HS-5 (cell line): ENCODE measurements at regions not wholly inside any gene's neighbourhood (a gene's known extent, or its start where the extent isn't known, plus 50 kb on each side); places are given as distances from the start of the nearest gene placed in this dataset.

ENCODE experiments used
- DNase-seq: peaks from one replicate; pipeline ENCODE4 v3.0.0-alpha.2; 2012; ENCODE audit warnings: low read depth

DNA sequence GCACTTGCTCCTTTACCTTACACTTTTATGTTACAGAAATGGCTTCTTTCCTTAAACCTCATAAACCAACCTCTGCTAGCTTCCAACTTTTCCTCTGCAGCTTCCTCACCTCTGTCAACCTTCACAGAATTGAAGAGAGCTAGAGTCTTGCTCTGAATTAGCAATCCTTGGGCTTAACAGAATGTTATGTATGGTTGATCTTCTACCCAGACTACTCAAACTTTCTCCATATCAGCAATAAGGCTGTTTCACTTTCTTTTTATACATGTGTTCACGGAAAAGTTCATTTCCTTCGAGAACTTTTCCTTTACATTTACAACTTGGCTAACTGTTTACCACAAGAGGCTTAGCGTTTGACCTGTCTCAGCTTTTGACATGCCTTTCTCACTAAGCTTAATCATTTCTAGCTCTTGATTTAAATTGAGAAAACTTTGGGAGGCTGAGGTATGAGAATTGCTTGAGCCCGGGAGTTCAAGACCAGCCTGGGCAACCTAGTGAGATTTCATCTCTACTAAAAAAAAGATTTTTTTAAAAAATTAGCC is 207.3 kb downstream of the BMP7 start:
- no peak for DNase-seq

DNA sequence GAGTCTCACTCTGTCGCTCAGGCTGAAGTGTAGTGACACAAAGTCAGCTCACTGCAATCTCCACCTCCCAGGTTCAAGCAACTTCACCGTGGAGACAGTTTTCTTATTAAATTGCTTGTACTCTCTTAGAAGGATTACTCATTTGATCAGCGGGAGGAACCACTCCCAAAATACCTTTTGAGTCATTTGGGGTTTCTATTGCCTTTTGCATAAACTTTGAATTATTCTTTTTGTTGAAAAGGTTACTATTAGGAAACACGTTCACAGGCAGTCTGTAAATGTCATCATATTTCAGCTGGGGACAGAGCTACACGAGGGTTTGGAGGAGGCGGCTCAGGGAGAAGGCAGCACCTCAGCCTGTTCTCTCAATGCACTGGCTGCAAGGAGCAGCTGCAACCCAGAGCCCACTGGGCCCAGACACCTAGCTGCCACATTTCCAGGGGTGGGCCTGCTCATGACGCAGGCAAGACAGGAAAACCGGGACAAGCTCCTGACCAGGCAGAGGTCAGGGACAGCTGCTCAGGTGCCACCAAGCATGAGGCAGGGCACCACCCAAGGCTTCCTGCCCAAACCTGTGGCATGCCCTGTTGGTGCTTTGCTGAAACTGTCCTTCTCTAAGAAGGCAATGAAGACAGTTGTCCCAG is 205.9 kb downstream of the BMP7 start:
- DNase-seq: no peak

DNA sequence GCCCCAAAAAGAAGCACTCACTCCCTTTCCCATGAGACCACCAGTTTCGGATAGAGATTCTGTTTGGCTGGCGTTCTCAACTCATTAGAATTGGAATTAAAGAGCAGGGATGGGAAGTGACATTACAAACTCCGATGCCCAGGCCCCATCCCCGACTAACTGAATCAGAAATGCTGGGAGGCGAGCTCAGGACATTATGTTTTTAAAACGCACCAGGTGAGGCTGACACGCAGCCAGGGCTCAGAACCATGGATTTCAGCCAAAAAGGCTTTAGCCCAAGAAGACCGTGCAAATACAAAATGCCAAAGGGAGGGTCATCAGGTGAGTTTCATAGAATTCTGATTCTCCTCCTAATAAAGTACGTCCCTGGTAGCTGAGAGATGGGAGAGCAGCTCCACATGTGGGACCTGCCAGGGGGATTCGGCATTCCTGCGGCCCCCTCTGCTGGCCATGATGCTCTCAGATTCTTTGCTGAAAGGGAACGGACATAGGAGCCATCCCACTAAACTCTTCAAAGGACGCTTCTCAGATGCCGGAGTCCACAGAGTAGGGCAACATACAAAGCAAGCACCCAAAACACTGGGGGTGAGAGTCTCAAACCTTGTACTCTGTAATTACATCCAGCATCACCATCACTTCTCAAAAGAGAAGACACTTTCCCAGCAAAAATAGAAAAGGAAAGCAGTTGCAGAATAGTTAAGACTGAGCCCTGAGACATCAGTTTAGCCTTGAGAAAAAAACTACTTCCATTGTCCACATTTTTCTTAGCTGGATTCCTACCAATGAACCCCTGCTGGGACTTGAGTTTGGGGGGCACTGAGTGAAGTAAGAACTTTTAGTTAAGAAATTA is 205.2 kb downstream of the BMP7 start:
- DNase-seq: no peak

DNA sequence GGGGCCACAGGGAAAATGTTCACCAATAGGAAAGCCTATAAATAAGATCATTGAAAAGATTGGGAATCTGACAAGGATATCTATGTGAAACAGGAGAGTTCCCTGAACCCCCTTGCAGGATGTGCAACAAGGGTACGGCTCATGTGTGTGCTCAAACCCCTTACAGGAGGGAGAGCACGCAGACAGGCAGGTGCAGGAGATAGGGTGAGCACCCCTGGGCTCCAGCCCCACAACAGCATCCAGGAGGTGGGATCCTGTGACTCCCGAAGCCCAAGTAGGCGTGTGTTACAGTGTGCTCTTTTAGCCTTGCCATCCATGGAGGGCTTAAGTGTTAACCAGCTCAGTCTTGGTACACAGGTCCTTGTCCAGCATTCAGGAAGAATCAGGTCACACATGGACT is 204.2 kb downstream of the BMP7 start:
- no peak for DNase-seq

DNA sequence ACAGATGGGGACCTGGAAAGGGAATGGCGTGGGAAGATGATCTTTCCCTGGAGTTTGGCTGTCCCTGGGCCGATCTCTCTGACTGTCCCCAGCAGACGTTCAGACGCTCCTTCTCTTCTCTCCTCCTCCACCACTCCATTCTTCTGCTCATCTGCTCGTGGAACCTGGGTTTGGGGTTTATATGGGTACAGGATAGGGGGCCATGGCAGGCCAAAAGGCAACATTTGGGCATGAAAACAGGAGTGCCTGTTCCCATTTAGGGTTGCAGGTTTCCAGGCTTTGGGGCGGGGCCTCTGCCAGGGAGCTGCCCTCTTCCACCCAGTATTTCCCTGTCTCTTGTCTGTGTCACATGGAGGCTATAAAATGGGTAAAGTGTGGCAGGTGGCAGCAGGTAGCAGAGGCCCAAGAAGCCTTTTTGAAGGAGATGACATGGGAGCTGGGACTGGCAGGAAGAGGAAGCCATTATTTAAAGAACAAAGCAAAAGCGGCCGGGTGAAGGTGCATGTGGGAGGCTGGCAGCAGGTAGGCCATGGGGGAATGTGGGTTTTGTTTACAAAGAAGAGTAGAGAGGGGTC is 203.7 kb downstream of the BMP7 start:
- no peak for DNase-seq

DNA sequence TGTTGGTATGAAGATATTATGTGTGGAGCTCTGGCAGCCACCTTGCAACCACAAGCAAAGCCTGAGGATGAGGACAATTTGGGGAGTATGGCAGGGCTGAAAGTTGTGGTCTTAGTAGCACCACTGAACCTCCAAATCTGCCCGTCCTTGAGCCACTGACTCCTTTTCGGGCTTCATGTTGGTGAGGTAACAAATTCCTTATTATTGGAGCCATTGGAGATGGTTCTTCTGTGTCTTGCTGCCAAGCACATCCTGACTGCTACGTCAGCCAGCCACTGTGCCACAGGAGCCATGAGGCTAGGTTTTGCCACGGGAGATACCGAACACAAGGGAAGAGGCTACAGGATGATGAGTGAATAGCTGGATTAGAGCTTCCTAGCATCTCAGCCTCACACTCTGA is 201.6 kb downstream of the BMP7 start:
- no peak for DNase-seq

DNA sequence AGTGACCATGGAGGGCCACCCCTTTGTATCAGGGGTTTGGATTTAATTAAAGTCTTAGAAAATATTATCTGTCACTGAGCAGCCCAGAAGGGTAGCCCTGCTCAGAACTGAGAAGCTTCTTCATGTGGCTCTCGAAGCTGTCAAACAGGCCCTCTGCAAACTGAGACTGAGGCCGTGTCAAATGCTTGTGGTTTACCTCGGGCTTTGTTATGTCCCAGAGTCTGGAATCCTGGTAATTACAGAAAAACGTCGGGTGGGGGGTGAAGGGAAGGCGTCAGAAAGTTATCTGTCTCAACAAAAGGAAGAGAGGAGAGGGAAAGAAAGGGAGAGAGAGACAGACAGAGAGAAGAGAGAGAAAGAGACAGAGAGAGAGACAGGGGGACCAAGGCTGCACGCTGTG is 200.8 kb downstream of the BMP7 start:
- no peak for DNase-seq

DNA sequence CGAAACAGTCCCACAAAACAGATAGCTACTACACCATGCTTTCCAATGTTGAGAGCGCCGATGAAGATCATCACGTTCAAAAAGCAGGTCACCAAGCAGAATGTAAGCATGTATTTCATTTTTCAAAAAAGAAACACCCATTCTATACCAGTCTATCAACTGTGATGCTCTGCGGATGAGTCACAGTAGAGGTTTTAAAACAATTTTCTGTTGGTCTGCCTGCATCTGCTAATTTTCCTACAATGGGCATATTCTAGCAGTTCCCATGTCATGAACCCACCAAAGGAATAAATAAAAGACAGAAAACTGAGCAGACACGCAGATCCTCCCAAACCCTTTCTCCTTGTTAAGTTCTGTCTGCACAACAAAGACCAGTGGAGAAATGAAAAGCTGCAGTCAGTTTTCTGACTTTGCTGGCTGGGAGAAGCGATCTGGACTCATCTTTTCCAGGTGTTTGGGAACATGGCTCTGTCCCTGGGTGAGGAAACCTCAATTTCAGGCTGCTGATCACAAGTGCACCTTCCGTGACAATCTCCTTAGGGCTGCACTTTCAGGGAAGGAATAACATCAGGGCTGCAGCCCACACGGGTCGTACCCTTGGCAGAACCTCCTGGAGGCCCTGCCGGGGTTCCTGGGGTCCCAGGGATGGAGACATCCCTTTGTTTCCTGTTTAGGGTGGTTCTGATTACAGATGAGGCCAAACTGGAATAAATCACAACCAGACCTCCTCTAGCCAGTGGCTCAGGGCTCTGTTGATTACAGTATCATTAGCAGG is 200.1 kb downstream of the BMP7 start:
- no peak for DNase-seq

DNA sequence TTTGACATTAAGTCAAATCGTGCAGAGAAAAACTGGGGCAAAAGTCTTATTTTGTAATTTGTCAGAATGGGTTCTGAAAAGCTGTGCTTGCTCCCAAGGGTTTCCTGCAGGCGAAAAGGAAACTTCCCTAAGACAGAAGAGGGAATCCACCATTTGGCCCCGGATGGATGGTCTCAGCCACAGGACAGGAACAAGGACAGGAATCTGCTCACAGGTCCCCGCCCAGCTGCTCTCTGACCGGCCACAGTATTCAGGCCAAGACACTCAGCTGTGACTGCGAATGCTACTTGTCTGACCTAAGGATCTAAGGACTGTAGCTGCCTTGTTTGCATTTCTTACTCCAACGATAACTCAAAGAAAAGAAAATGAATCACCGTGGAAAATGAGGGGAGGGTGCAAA is 197.0 kb downstream of the BMP7 start:
- no peak for DNase-seq

DNA sequence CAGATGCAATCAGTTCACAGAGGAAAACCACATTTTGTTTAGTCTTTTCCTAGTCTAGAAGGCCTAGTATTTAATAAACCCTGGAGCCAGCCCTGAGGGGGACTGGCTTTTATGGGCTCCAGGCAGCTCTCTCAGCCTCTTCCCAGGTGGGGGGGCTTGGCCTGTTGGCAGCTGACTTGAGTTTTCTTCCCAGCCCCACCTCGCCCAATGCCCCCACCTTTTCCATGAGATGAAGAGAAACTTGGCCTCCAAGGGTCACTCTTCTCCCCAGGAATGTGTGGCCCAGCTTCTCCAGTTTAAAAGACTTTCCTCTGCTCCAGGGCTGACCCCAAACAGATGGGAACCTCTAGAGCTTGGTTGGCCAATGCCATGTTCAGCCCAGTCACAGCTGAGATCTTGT is 196.1 kb downstream of the BMP7 start:
- no peak for DNase-seq

DNA sequence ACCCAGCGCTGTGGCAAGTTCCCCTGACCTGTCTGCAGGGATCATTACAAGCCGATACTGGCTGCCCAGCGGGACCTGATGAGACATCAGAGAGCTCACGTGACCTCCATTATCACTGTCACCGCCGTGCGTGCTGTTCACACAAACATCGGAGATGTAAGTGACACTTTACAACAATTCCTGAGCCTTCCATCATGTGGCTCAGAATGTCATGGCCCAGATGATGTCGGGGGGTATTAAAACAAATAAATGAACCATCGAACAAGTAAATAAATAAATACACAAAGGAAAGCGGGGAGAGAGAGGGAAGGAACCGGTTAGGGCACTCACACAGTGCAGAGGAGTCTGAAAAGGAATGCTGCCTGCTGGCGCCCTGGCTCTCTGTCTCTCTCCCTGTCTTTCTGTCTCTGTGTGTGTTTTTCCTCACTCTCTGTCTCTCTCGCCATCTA is 195.1 kb downstream of the BMP7 start:
- no peak for DNase-seq

DNA sequence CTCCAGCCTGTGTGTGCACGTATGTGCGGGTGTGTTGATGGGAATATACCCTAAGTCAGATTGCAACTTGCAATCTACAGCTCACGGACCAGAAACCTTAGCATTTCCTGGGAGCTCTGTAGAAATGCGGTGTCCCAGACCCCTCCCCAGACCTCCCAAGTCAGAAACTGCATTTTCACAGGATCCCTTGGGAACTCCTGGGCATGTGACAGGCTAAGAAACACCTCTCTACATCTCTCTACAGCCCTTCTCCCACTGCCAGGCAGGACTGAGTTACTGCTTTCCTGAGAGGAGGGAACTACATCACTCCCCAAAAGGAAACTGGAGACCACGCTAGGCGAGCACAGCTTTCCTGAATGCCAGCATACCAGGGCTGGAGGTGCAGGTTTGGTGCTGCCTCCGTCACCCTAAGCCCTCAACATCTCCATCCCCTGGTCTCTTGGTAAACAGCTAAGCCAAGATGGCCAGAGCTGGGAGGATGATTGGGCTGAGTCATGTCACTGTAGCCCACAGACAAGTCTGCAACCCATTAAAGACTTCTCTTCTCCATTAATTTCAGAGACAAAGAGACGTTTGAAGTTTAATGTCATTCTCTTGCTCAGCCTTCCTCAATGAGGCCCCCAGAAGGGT is 194.4 kb downstream of the BMP7 start:
- DNase-seq: no peak

DNA sequence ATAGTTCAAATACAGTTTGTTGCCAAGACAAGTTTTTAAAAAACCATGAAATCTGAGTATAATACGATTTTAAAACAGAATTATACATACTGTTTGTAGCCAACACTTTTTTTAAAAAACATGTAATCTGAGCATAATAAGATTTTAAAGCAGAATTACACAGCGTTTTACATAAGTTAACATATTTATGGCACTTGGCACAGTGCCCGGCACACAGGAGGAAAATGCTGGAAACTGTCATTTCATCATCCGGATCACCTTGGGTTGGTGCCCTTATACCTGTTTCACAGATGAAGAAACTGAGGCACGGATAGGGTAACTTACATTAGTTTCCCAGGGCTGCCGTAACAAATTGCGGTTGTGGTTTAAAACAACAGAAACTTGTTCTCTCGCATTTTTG is 193.0 kb downstream of the BMP7 start:
- no peak for DNase-seq

DNA sequence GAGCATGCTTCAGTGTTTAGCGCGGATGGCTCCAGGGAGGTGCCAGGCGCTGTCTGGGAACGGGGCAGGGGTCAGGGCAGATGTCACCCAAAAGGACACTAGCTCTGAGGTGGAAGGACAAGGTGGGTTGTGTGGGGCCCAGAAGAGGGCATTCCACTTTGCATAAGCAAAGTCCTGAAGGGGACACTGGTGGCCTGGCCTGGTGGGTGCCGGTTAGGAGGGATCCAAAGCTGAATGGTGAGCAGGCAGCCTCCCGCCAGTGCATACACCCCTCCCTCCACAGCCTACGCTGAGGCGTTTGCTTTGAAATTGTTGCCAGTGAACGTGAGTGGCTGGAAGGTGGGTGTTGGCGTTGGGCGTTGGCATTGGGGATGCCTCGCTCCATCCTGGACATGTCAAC is 192.1 kb downstream of the BMP7 start:
- DNase-seq: no peak

DNA sequence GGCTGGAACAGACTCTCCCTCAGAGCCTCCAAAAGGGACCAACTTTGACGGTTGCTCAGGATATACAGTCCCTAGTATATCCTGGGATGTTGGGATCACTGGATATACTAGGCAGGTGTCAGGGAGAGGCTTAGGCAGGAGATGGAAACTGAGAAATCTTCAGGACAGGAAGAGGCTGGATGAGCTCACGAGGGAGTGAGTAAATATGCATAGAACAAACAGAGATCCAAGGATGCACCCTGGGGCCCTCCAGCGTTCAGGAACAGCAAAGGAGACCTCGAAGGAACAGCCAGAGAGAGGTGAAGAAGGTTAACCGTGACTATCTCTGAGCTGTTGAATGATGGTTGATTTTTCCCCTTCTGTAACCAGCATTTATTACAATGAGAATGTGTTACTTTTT is 191.3 kb downstream of the BMP7 start:
- no peak for DNase-seq

DNA sequence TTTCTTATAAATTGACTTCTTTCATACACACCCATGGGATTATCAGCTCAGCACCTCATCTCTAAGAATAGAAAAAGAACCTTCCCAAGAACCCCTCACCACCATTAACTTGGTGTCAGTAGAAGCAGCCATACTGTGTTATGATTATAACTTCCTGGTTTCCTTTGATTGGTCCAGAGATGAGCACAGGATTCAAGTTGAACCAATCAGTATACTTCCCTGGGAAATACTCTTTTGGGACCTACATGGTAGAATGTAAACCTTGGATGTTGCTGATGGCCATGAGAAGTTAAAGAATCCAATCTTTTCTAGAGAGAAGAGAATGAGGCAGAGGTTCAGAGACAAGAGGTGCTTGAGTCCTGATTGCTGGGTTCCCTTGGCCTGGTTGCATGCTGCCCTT is 190.8 kb downstream of the BMP7 start:
- DNase-seq: no peak

DNA sequence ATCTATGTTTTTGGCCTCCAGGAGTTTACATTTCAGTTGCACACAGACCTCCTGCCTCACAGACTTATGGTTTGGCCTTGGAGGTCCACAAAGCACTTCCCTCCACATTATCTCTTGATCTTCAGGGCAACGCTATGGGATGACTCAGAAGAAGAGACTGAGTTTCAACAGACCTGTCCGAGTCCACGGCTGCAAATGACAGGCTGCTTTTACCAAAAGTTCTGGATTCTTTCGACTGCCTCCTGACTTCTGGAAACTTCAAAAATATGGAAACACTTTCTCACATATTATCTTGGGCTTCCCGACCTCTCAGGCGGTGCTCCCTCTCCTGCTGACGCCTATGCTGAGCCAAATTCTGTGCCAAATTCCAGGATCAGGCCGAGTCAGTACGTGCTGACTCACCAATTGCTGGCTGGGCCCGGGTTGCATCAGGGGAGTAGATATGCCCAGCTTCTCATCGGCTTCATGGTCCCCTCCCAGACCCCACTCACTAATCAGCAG is 190.2 kb downstream of the BMP7 start:
- peak; percentile 59 for DNase-seq

DNA sequence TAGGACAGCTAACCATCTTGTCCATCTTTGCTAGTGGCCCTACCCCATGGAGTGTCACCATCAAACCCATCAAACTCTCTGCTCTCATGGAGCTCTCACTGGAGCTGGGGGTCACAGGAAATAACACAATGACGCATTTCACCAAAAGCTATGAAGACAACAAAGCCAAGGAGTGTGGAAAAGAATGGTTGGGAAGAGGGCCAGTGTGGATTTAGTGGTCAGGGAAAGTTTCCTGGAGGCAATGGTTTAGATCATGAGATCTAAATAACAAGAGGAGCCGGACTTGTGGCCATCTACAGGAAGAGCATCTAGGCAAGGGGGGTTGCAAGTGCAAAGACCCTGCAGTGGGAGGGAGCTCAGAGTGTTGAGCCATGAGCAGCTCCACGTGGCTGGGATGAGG is 189.5 kb downstream of the BMP7 start:
- no peak for DNase-seq

DNA sequence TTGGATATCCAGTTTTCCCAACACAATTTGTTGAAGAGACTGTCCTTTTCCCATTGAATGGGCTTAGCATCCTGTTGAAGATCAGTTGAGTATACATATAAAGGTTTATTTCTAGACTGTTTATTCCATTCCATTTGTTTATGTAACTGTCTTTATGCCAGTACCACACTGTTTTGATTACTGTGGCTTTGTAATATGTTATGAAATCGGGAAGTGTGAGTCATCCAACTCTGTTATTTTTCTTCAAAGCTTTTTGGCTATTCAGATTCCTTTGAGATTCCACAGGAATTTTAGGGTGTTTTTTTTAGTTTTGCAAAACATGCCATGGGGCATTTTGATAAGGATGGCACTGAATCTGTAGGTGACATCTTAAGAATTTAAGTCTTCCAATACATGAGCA is 188.3 kb downstream of the BMP7 start:
- DNase-seq: no peak

DNA sequence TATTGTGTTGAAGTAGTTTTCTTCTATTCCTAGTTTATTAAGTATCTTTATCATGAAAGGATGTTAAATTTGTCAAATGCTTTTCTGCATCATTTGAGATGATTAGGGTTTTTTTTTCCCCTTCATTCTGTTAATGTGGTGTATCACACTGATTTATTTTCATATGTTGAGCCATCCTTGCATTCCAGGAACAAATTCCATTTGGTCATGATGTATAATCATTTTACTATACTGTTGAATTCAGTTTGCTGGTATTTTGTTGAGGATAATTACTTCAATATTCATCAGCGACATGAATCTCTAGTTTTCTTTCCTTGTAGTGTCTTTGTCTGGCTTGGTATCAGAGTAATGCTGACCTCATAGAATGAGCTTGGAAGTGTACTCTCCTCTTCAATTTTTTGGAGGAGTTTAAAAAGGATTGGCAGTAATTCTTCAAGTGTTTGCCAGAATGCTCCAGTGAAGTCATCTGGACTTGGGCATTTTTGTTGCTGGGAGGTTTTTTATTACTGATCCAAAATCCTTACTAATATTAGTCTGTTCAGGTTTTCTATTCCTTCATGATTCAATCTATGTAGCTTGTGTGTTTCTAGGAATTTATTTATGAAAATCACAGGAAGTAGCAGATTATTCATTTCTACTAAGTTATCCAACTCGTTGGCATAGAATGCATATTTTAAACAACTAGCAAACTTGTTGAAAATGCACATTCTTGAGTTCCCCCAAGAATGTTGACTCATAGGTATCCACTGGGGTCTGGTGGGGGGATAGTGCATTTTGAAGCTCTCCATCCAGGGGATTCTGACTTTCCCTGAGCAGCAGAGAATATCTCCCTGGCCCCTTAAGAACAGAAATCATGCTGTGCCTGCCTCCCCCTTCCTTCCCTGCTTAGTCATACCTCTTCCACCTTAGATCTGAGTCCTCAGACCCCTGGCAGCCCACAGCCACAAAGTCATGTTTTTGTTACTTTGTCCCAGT is 187.1 kb downstream of the BMP7 start:
- no peak for DNase-seq
